ENCODE measurements at regions not wholly inside any gene's neighbourhood (a gene's known extent, or its start where the extent isn't known, plus 50 kb on each side); places are given as distances from the start of the nearest gene placed in this dataset.

- Histone ChIP-seq H2BK120ac (ENCODE audit: low read depth, low read length) (peak overlapping the region; percentile 91), H3K4me1 (ENCODE audit: control insufficient read depth, insufficient read depth, low read length) (no peaks in the 10 kb centered on the region), H4K91ac (ENCODE audit: insufficient read depth, low read depth, low read length) (no peak overlapping the region), H2BK20ac (ENCODE audit: low read depth, low read length) (peak overlapping the region; percentile 93), H4K8ac (ENCODE audit: low read depth in 2 of 2, low read length in 2 of 2) (peak overlapping the region in 1 of 2 experiments; percentile 93; a peak in 2 of 4 replicates), H2BK5ac (ENCODE audit: low read depth, low read length, poor library complexity, severe bottlenecking) (no peak overlapping the region), H3K9me3 (ENCODE audit: control insufficient read depth, insufficient read depth, low read length) (no peaks in the 10 kb centered on the region), H3K4me2 (ENCODE audit: low read depth, low read length) (peak overlapping the region; percentile 80), H3K36me3 (ENCODE audit: control insufficient read depth, insufficient read depth, low read length) (no peaks in the 10 kb centered on the region), H2BK15ac (ENCODE audit: low read depth, low read length) (peak overlapping the region; percentile 86; the same call in 1 of the 3 replicates), H3K56ac (ENCODE audit: extremely low read depth, insufficient read depth, low read length) (no peak overlapping the region), H3K4ac (ENCODE audit: low read depth, low read length) (peak overlapping the region; percentile 75), H2AK5ac (ENCODE audit: low read depth, low read length) (no peak overlapping the region; the same call in 1 of the 2 replicates), H2AK9ac (replicated peaks; ENCODE audit: low read depth, low read length, poor library complexity) (no peak overlapping the region), H4K5ac (ENCODE audit: low read depth, low read length) (peak overlapping the region; percentile 44; the same call in 1 of the 2 replicates), H2AFZ (replicated peaks; ENCODE audit: low read length, poor library complexity) (peak overlapping the region; percentile 91), H4K20me1 (ENCODE audit: insufficient read depth, low read length) (no peaks in the 10 kb centered on the region), H3K14ac (replicated peaks; ENCODE audit: low read depth, low read length) (peak overlapping the region; percentile 86), H3K23ac (ENCODE audit: low read depth, low read length) (peak overlapping the region; percentile 73; the same call in 1 of the 2 replicates), H3K27me3 (ENCODE audit: control insufficient read depth, insufficient read depth, low read length) (no peaks in the 10 kb centered on the region), H3K9ac (ENCODE audit: low read depth, low read length) (no peak overlapping the region), H3K4me3 (ENCODE audit: insufficient read depth, low read depth, low read length) (peak overlapping the region; percentile 15; the same call in 1 of the 2 replicates), H3K9me1 (ENCODE audit: insufficient read depth, low read length) (no peaks in the 10 kb centered on the region), H3K79me1 (ENCODE audit: low read depth in 1 of 2, low read length in 2 of 2) (peaks cover 0 to 5% of the 10 kb centered on the region in 2 experiments; a peak in 1 of 4 replicates), H3K18ac (ENCODE audit: low read depth, low read length) (no peak overlapping the region; the same call in 1 of the 2 replicates), H3K27ac (ENCODE audit: insufficient read depth, low read length) (no peak overlapping the region)
- ChIA-PET CTCF (interaction anchor here (0.6 to 1.7 kb wide), 20 partner anchors 13 to 394 kb away, joined by 3 to 9 read pairs (median 4); partner anchors contain the start of gene AKAP13), POLR2A (ENCODE audit: unreplicated experiment) (no interaction called here)
- intact Hi-C loops (cut with micrococcal nuclease), result loop anchor here (1.0 to 5.0 kb wide), 8 partner anchors 117 to 534 kb away; no protein-coding TSS in a partner anchor
- no TSS peak for BruUV-seq (replicated peaks)
- in situ Hi-C loops (cut with MboI; ENCODE audit: low sequenced_read_pairs), result loop anchor here (25.0 kb wide), 2 partner anchors 135 to 335 kb away; no protein-coding TSS in a partner anchor
- dilution Hi-C loops (cut with HindIII; ENCODE audit: low sequenced_read_pairs, unreplicated experiment), result no loop called here
- ATAC-seq (ENCODE audit: low read depth) (peak; percentile 100), DNase-seq (peak; percentile 81)
- WGBS, 2 experiments (ENCODE audit: extremely low coverage in 2 of 2, insufficient read length in 1 of 2), result 58% methylated on average over 4 of the region's 14 CpGs; no CpG with 5 or more reads in 1 of the 2 experiments
- TF ChIP-seq, protein P1, sequence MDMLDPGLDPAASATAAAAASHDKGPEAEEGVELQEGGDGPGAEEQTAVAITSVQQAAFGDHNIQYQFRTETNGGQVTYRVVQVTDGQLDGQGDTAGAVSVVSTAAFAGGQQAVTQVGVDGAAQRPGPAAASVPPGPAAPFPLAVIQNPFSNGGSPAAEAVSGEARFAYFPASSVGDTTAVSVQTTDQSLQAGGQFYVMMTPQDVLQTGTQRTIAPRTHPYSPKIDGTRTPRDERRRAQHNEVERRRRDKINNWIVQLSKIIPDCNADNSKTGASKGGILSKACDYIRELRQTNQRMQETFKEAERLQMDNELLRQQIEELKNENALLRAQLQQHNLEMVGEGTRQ (IDR thresholded peaks at IDR 0.05; ENCODE audit: low read depth, low read length), result no peak
- TF ChIP-seq FOS (IDR thresholded peaks at IDR 0.05; ENCODE audit: low read depth, low read length) (no peak), POLR2A (IDR thresholded peaks at IDR 0.05; ENCODE audit: low read depth, low read length) (no peak), MAZ (IDR thresholded peaks at IDR 0.05; ENCODE audit: borderline replicate concordance, low read depth, low read length) (no peak), RFX5 (IDR thresholded peaks at IDR 0.05; ENCODE audit: low read depth, low read length) (no peak), RCOR1 (IDR thresholded peaks at IDR 0.05; ENCODE audit: insufficient replicate concordance, low read length) (no peak), ELK1 (IDR thresholded peaks at IDR 0.05; ENCODE audit: borderline replicate concordance, low read depth, low read length) (no peak), RAD21 (IDR thresholded peaks at IDR 0.05; ENCODE audit: low read length) (peak; percentile 93), BHLHE40 (IDR thresholded peaks at IDR 0.05; ENCODE audit: low read depth, low read length) (no peak), SMC3 (IDR thresholded peaks at IDR 0.05; ENCODE audit: low read depth, low read length) (peak; percentile 94), MAFK (IDR thresholded peaks at IDR 0.05; ENCODE audit: low read depth, low read length) (no peak), CEBPB (IDR thresholded peaks at IDR 0.05; ENCODE audit: low read depth, low read length) (no peak), CHD1 (IDR thresholded peaks at IDR 0.05; ENCODE audit: low read depth, low read length) (no peak)
- TF ChIP-seq, protein P2, sequence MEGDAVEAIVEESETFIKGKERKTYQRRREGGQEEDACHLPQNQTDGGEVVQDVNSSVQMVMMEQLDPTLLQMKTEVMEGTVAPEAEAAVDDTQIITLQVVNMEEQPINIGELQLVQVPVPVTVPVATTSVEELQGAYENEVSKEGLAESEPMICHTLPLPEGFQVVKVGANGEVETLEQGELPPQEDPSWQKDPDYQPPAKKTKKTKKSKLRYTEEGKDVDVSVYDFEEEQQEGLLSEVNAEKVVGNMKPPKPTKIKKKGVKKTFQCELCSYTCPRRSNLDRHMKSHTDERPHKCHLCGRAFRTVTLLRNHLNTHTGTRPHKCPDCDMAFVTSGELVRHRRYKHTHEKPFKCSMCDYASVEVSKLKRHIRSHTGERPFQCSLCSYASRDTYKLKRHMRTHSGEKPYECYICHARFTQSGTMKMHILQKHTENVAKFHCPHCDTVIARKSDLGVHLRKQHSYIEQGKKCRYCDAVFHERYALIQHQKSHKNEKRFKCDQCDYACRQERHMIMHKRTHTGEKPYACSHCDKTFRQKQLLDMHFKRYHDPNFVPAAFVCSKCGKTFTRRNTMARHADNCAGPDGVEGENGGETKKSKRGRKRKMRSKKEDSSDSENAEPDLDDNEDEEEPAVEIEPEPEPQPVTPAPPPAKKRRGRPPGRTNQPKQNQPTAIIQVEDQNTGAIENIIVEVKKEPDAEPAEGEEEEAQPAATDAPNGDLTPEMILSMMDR (conservative IDR thresholded peaks at IDR 0.05; ENCODE audit: low read depth, low read length), result peak; percentile 82
Measured at GRCh38 chr15:85296615-85297402, 83.6 kb upstream of the AKAP13 start.

Data from IMR-90 (cell line).